RWPE2 (cell line): ENCODE measurements at regions not wholly inside any gene's neighbourhood (a gene's known extent, or its start where the extent isn't known, plus 50 kb on each side); places are given as distances from the start of the nearest gene placed in this dataset.
A peak's percentile ranks its signal among the peaks of the same experiment; 100 is the strongest.

Source experiments
- ATAC-seq: fragments of 200-7000 bp; cut with Tn5 transposase; 3 replicates; pipeline ENCODE4 v1.9.1; 2021; ENCODE audit warnings: low read depth
- DNase-seq: peaks from one replicate; pipeline ENCODE4 v3.0.0-alpha.2; 2020; ENCODE audit warnings: low spot score
- H3K27ac ChIP-seq: fragments of 450-650 bp; 2 replicates; pipeline ENCODE4 v1.5.1; 2017; ENCODE audit warnings: mild to moderate bottlenecking; ENCODE audit not compliant: poor library complexity, severe bottlenecking
- H3K27me3 ChIP-seq: fragments of 250-450 bp; sonication (Bioruptor Pico); 2 replicates; pipeline ENCODE4 v1.5.1; 2021; ENCODE audit warnings: mild to moderate bottlenecking, moderate library complexity; ENCODE audit not compliant: insufficient read depth, poor library complexity, severe bottlenecking
- H3K36me3 ChIP-seq: fragments of 250-450 bp; sonication (Bioruptor Pico); 2 replicates; pipeline ENCODE4 v1.5.1; 2020; ENCODE audit warnings: low read depth, mild to moderate bottlenecking, moderate library complexity
- H3K4me1 ChIP-seq: fragments of 250-450 bp; sonication (Bioruptor Pico); 2 replicates; pipeline ENCODE4 v1.5.1; 2021; ENCODE audit warnings: mild to moderate bottlenecking, moderate library complexity; ENCODE audit not compliant: insufficient read depth, poor library complexity, severe bottlenecking
- H3K4me3 ChIP-seq: fragments of 250-450 bp; sonication (Bioruptor Pico); 2 replicates; pipeline ENCODE4 v1.5.1; 2021; ENCODE audit warnings: mild to moderate bottlenecking, moderate library complexity; ENCODE audit not compliant: severe bottlenecking
- H3K9me3 ChIP-seq: fragments of 250-450 bp; sonication (Bioruptor Pico); 2 replicates; pipeline ENCODE4 v1.5.1; 2021; ENCODE audit warnings: mild to moderate bottlenecking, moderate library complexity; ENCODE audit not compliant: severe bottlenecking
- CTCF ChIP-seq: fragments of 450-650 bp; IDR thresholded peaks from one replicate; pipeline ENCODE4 v1.5.1; 2017; ENCODE audit warnings: mild to moderate bottlenecking, moderate library complexity; ENCODE audit not compliant: poor library complexity, severe bottlenecking

- Histone ChIP-seq H3K36me3 (no peaks in the 10 kb centered on the region), H3K4me3 (no peak overlapping the region), H3K27me3 (no peaks in the 10 kb centered on the region), H3K27ac (peak overlapping the region; percentile 84), H3K4me1 (peaks cover 27% of the 10 kb centered on the region), H3K9me3 (no peaks in the 10 kb centered on the region)
- ATAC-seq (no peak), DNase-seq (no peak)
- no peak for TF ChIP-seq CTCF
These were observed 614.0 kb downstream of the UTRN start for GRCh38 chr6:144899161-144899560.

DNA sequence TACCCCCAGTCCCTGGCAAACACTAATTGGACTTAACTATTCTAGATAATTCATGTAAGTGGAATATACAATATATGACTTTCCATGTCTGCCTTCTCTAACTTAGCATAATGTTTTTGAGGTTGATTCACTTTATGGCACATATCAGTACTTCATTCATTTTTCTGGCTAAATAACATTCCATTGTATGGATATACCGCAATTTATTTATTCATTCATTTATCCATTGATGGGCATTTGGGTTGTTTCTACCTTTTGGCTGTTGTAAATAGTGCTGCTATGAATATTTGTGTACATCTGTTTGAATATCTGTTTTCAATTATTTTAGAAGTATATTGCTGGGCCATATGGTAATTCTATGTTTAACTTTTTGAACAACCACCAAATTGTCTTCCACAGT is 616.3 kb downstream of the UTRN start:
- ATAC-seq (no peak), DNase-seq (no peak)
- Histone ChIP-seq H3K36me3 (no peaks in the 10 kb centered on the region), H3K27ac (no peak overlapping the region), H3K9me3 (no peaks in the 10 kb centered on the region), H3K4me1 (peaks cover 27% of the 10 kb centered on the region), H3K4me3 (no peak overlapping the region), H3K27me3 (no peaks in the 10 kb centered on the region)
- TF ChIP-seq CTCF, result no peak

- Histone ChIP-seq H3K27me3 (no peaks in the 10 kb centered on the region), H3K4me3 (no peak overlapping the region), H3K9me3 (no peaks in the 10 kb centered on the region), H3K4me1 (no peaks in the 10 kb centered on the region), H3K27ac (no peak overlapping the region), H3K36me3 (no peaks in the 10 kb centered on the region)
- DNase-seq, result no peak
- ATAC-seq, result no peak
- TF ChIP-seq CTCF, result no peak
These were observed 622.9 kb downstream of the UTRN start for GRCh38 chr6:144908004-144908403.

DNA sequence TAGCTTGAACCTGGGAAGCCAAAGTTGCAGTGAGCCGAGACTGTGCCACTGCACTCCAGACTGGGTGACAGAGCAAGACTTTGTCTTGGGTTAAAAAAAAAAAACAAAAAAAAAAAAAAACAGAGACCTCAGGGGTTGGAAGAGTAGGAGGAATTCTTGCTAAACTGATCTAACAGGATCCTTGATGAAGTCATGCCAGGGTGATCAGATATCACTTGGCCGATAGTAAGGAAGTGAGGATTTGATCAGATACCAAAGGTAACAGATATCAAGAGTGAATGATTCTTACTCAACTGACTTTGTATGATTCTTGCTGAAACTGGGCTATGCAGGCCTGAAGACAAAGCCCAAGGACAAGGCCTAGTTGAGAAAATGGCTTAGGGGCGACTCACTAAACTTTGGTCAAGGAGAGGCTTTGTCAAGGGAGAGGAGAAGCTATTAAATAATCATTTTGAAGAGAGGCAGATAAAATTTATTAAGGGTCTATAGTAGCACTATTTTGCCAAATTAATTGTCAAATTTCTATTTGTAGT is 624.7 kb downstream of the UTRN start:
- ATAC-seq (no peak), DNase-seq (no peak)
- Histone ChIP-seq H3K36me3 (no peaks in the 10 kb centered on the region), H3K27ac (no peak overlapping the region), H3K4me1 (no peaks in the 10 kb centered on the region), H3K4me3 (no peak overlapping the region), H3K27me3 (no peaks in the 10 kb centered on the region), H3K9me3 (no peaks in the 10 kb centered on the region)
- no peak for TF ChIP-seq CTCF

DNA sequence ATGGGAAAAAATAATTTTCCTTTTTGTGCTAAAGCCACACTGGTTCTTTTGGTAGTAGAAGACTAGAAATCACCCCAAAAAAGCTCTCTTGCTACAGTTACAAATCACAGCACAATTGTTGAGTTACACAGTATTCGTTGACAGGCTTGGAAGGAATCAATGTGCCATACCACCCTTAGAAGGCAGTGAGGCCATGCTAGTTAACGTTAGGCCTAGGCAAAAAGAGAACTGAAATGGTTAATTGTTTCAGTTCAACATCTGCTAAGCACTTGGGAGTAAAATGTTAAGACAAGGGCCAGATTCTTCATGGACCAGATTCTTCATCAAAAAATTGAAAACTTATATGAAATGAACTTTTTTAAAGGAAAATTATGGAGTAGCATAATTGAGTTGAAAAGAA is 626.2 kb downstream of the UTRN start:
- DNase-seq (no peak), ATAC-seq (no peak)
- TF ChIP-seq CTCF, result no peak
- Histone ChIP-seq H3K36me3 (no peaks in the 10 kb centered on the region), H3K27ac (no peak overlapping the region), H3K27me3 (no peaks in the 10 kb centered on the region), H3K4me3 (no peak overlapping the region), H3K9me3 (no peaks in the 10 kb centered on the region), H3K4me1 (no peaks in the 10 kb centered on the region)
